SKM-1 treated with dmso at 0.1 percent for 144 hours (cell line): ENCODE measurements at regions not wholly inside any gene's neighbourhood (a gene's known extent, or its start where the extent isn't known, plus 50 kb on each side); places are given as distances from the start of the nearest gene placed in this dataset.
"Not testable (repeated sequence)": the region's sequence is repeated elsewhere in the genome, so short reads cannot be mapped to it uniquely, and the experiment has no call there.

Source experiments
- DNase-seq: peaks from one replicate; lab custom pipeline; 2025; ENCODE audit not compliant: unreplicated experiment; lab: John Stamatoyannopoulos, UW

- DNase-seq = no peak
Measured at GRCh38 chr4:104330125-104330905, 164.4 kb downstream of the CXXC4 start.

- DNase-seq = not testable (repeated sequence)
Measured at GRCh38 chr4:104326991-104327694, 167.6 kb downstream of the CXXC4 start.

GRCh38 chr4:104302731-104303130 is 192.0 kb downstream of the CXXC4 start:
- DNase-seq = no peak

GRCh38 chr4:104294811-104295210 is 199.9 kb downstream of the CXXC4 start:
- DNase-seq = no peak

- no peak for DNase-seq
Measured at GRCh38 chr4:104286867-104287266, 207.8 kb downstream of the CXXC4 start.

GRCh38 chr4:104283303-104283702 is 211.4 kb downstream of the CXXC4 start:
- no peak for DNase-seq

- DNase-seq = no peak
Measured at GRCh38 chr4:104279744-104280143, 214.9 kb downstream of the CXXC4 start.

GRCh38 chr4:104272966-104273365 is 221.7 kb downstream of the CXXC4 start:
- DNase-seq = no peak

- not testable (repeated sequence) for DNase-seq
Measured at GRCh38 chr4:104269603-104270002, 225.1 kb downstream of the CXXC4 start.

- DNase-seq = no peak
Measured at GRCh38 chr4:104263100-104263499, 231.6 kb downstream of the CXXC4 start.

GRCh38 chr4:104262678-104263077 is 232.0 kb downstream of the CXXC4 start:
- DNase-seq = no peak

- no peak for DNase-seq
Measured at GRCh38 chr4:104248726-104249125, 246.0 kb downstream of the CXXC4 start.

- DNase-seq = no peak
Measured at GRCh38 chr4:104235967-104236366, 258.7 kb downstream of the CXXC4 start.

GRCh38 chr4:104217526-104217925 is 277.2 kb downstream of the CXXC4 start:
- DNase-seq = no peak

- DNase-seq = no peak
Measured at GRCh38 chr4:104211657-104212056, 283.0 kb downstream of the CXXC4 start.

- no peak for DNase-seq
Measured at GRCh38 chr4:104210420-104210819, 284.3 kb downstream of the CXXC4 start.

GRCh38 chr4:104206784-104207183 is 287.9 kb downstream of the CXXC4 start:
- no peak for DNase-seq

GRCh38 chr4:104205116-104205515 is 289.6 kb downstream of the CXXC4 start:
- DNase-seq = no peak

- DNase-seq = no peak
Measured at GRCh38 chr4:104188301-104188700, 306.4 kb downstream of the CXXC4 start.

GRCh38 chr4:104169437-104169836 is 325.3 kb downstream of the CXXC4 start:
- DNase-seq = no peak

GRCh38 chr4:104166749-104167148 is 327.9 kb downstream of the CXXC4 start:
- no peak for DNase-seq

GRCh38 chr4:104163820-104164219 is 330.9 kb downstream of the CXXC4 start:
- DNase-seq = no peak
